ENCODE measurements at regions not wholly inside any gene's neighbourhood (a gene's known extent, or its start where the extent isn't known, plus 50 kb on each side); places are given as distances from the start of the nearest gene placed in this dataset.

DNA sequence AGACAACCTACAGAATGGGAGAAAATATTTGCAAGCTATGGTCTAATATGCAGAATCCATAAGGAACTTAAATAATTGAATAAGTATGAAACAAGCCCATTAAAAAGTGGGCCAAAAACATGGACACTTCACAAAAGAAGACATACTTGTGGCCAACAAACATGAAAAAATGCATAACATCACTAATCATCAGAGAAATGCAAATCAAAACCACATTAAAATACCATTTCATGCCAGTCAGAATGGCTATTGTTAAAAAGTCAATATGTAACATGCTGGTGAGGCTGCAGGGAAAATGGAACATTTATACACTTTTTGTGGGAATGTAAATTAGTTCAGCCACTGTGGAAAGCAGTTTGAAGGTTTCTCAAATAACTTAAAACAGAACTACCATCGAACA, 945.4 kb upstream of the FLRT2 start:
- TF ChIP-seq, protein P1, sequence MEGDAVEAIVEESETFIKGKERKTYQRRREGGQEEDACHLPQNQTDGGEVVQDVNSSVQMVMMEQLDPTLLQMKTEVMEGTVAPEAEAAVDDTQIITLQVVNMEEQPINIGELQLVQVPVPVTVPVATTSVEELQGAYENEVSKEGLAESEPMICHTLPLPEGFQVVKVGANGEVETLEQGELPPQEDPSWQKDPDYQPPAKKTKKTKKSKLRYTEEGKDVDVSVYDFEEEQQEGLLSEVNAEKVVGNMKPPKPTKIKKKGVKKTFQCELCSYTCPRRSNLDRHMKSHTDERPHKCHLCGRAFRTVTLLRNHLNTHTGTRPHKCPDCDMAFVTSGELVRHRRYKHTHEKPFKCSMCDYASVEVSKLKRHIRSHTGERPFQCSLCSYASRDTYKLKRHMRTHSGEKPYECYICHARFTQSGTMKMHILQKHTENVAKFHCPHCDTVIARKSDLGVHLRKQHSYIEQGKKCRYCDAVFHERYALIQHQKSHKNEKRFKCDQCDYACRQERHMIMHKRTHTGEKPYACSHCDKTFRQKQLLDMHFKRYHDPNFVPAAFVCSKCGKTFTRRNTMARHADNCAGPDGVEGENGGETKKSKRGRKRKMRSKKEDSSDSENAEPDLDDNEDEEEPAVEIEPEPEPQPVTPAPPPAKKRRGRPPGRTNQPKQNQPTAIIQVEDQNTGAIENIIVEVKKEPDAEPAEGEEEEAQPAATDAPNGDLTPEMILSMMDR (IDR thresholded peaks at IDR 0.05; ENCODE audit: insufficient read depth, low read length): no peak
- TF ChIP-seq, protein P2, sequence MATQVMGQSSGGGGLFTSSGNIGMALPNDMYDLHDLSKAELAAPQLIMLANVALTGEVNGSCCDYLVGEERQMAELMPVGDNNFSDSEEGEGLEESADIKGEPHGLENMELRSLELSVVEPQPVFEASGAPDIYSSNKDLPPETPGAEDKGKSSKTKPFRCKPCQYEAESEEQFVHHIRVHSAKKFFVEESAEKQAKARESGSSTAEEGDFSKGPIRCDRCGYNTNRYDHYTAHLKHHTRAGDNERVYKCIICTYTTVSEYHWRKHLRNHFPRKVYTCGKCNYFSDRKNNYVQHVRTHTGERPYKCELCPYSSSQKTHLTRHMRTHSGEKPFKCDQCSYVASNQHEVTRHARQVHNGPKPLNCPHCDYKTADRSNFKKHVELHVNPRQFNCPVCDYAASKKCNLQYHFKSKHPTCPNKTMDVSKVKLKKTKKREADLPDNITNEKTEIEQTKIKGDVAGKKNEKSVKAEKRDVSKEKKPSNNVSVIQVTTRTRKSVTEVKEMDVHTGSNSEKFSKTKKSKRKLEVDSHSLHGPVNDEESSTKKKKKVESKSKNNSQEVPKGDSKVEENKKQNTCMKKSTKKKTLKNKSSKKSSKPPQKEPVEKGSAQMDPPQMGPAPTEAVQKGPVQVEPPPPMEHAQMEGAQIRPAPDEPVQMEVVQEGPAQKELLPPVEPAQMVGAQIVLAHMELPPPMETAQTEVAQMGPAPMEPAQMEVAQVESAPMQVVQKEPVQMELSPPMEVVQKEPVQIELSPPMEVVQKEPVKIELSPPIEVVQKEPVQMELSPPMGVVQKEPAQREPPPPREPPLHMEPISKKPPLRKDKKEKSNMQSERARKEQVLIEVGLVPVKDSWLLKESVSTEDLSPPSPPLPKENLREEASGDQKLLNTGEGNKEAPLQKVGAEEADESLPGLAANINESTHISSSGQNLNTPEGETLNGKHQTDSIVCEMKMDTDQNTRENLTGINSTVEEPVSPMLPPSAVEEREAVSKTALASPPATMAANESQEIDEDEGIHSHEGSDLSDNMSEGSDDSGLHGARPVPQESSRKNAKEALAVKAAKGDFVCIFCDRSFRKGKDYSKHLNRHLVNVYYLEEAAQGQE (IDR thresholded peaks at IDR 0.05; ENCODE audit: insufficient replicate concordance, low read depth): no peak
- TF ChIP-seq POLR2AphosphoS5 (IDR thresholded peaks at IDR 0.05; ENCODE audit: low read depth) (no peak), SPI1 (IDR thresholded peaks at IDR 0.05; ENCODE audit: borderline replicate concordance, low read depth) (no peak), GABPA (IDR thresholded peaks at IDR 0.05; ENCODE audit: low read depth) (no peak)
